Activated CD8-positive, alpha-beta T cell treated with anti-CD3 and anti-CD28 coated beads, Interleukin-2, amount 10 ng/mL, durations not matched to agents 7 days and 5 days (primary cell): ENCODE measurements at regions not wholly inside any gene's neighbourhood (a gene's known extent, or its start where the extent isn't known, plus 50 kb on each side); places are given as distances from the start of the nearest gene placed in this dataset.
"Not testable (repeated sequence)": the region's sequence is repeated elsewhere in the genome, so short reads cannot be mapped to it uniquely, and the experiment has no call there.

Experiments used
- ATAC-seq: fragments of 150-1000 bp; cut with Tn5 transposase; one replicate; pipeline ENCODE4 v1.10.0; 2021; ENCODE audit warnings: moderate library complexity
- CTCF ChIA-PET: fragments of 350-600 bp; sonication (Branson Sonifier 250); formaldehyde crosslinking; loops from one replicate; lab custom pipeline; 2021; ENCODE audit warnings: antibody characterized with exemption; lab: Charles Lee
- POLR2A ChIA-PET: fragments of 350-600 bp; sonication (Branson Sonifier 250); formaldehyde crosslinking; loops from one replicate; lab custom pipeline; 2021; ENCODE audit warnings: antibody characterized with exemption; lab: Charles Lee
- DNase-seq: peaks from one replicate; pipeline ENCODE4 v3.0.0-alpha.2; 2020
- H3K27ac Mint-ChIP-seq: one replicate; pipeline ENCODE4 v1.8.0; 2021; ENCODE audit warnings: mild to moderate bottlenecking, mixed read lengths
- H3K27me3 Mint-ChIP-seq: one replicate; pipeline ENCODE4 v1.8.0; 2021; ENCODE audit warnings: low read depth, mixed read lengths
- H3K36me3 Mint-ChIP-seq: one replicate; pipeline ENCODE4 v1.8.0; 2021; ENCODE audit warnings: low read depth, mixed read lengths
- H3K4me1 Mint-ChIP-seq: one replicate; pipeline ENCODE4 v1.8.0; 2021; ENCODE audit warnings: low read depth, mixed read lengths
- H3K4me3 Mint-ChIP-seq: one replicate; pipeline ENCODE4 v1.8.0; 2021; ENCODE audit warnings: mild to moderate bottlenecking, mixed read lengths
- H3K9me3 Mint-ChIP-seq: one replicate; pipeline ENCODE4 v1.8.0; 2022; ENCODE audit warnings: mixed read lengths; ENCODE audit not compliant: insufficient read depth

GRCh38 chr16:32121273-32121900 is 131.7 kb upstream of the TP53TG3D start:
- H3K27me3 Mint-ChIP-seq, H3K9me3 Mint-ChIP-seq, POLR2A ChIA-PET, H3K27ac Mint-ChIP-seq, H3K4me3 Mint-ChIP-seq, H3K36me3 Mint-ChIP-seq, CTCF ChIA-PET, H3K4me1 Mint-ChIP-seq, ATAC-seq, DNase-seq: not testable (repeated sequence)

GRCh38 chr16:32152434-32152833 is 100.7 kb upstream of the TP53TG3D start:
- DNase-seq, POLR2A ChIA-PET, H3K27me3 Mint-ChIP-seq, CTCF ChIA-PET, H3K9me3 Mint-ChIP-seq, H3K36me3 Mint-ChIP-seq, H3K4me1 Mint-ChIP-seq, ATAC-seq, H3K4me3 Mint-ChIP-seq, H3K27ac Mint-ChIP-seq: not testable (repeated sequence)

- H3K36me3 Mint-ChIP-seq, H3K4me1 Mint-ChIP-seq, CTCF ChIA-PET, H3K4me3 Mint-ChIP-seq, H3K9me3 Mint-ChIP-seq, H3K27ac Mint-ChIP-seq, DNase-seq, POLR2A ChIA-PET, H3K27me3 Mint-ChIP-seq: not testable (repeated sequence)
- ATAC-seq = peak; percentile 47
Observed at GRCh38 chr16:32187918-32188669, 65.0 kb upstream of the TP53TG3D start.

GRCh38 chr16:32202585-32202984 is 50.5 kb upstream of the TP53TG3D start:
- H3K9me3 Mint-ChIP-seq, H3K4me3 Mint-ChIP-seq, H3K27me3 Mint-ChIP-seq, POLR2A ChIA-PET, DNase-seq, CTCF ChIA-PET, ATAC-seq, H3K36me3 Mint-ChIP-seq, H3K27ac Mint-ChIP-seq, H3K4me1 Mint-ChIP-seq: not testable (repeated sequence)
